ENCODE measurements at regions not wholly inside any gene's neighbourhood (a gene's known extent, or its start where the extent isn't known, plus 50 kb on each side); places are given as distances from the start of the nearest gene placed in this dataset.
"Not testable (repeated sequence)": the region's sequence is repeated elsewhere in the genome, so short reads cannot be mapped to it uniquely, and the experiment has no call there.

DNA sequence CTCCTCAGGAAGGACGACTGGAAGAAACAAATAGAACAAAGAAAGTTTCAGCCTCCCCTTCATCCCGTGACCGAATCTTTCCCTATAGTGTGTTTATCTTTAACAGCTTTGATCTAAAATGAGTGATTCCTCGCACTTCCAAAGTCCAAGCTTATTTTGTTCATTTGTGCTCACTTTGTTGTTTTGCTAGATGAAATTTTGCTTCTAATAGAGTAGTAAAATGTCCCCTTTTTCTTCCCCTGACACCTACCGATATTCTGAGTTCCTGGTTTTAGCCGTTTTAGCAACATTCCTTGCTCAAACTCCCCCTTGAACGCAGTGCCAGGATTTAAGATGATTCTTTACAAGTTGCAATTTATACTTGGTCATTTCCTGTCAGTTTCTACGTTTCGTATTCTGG is 204.2 kb downstream of the FGF9 start:
- DNase-seq (ENCODE audit: low read depth in 2 of 2): no peak

DNA sequence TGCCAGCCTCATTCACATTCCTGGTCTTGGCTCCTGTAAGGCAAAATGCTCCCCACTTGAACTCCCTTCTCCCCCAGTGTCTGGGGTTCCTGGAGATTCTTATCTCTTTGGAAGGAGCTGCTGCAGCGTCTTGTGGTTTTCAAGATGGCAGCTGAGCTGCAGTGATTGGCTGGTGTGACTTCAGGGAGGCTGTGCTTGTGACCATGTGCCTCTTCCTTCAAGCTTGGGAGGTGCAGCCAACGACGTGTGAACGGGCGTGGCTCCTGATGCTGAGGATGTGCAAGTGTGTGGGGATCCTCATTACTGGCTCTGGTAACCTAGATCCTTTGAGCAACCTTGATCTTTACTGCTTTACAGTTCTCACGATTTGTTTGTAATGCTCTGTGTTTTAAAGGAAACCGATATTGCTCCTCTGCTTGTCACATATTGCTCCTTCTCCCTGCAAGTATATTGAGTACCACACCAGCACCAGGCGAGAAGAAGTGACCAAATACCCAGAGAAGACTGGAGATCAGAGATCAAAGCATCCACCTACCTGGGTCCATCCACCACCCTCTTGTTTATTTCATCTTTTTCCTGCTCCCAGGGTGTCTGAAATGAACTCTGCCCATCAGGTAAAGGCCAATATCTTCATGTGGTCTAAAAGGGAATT is 208.5 kb downstream of the FGF9 start:
- DNase-seq (ENCODE audit: low read depth in 2 of 2): no peak

DNA sequence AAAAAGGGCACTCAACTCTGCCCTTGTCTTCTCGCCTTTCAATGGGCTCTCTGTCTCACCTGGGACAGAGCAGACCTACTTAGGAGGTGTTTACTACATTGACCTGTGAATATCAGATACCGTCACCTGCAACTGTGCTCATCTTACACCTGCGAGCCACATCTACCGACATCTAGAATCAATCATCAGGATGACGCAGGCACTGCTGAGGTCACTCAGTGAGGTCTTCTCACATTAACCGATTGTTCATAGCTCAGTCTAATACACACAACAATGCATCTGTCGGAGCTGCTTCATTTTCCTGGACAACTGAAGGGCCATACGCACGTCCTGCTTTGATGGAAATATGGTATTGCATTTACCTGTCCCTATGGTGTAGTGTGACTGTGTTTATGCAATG is 211.9 kb downstream of the FGF9 start:
- DNase-seq (ENCODE audit: low read depth in 2 of 2): no peak

GRCh38 chr13:21883713-21884112 is 212.8 kb downstream of the FGF9 start:
- DNase-seq (ENCODE audit: low read depth in 2 of 2): no peak

GRCh38 chr13:21884299-21884909 is 213.5 kb downstream of the FGF9 start:
- DNase-seq (ENCODE audit: low read depth in 2 of 2): no peak

DNA sequence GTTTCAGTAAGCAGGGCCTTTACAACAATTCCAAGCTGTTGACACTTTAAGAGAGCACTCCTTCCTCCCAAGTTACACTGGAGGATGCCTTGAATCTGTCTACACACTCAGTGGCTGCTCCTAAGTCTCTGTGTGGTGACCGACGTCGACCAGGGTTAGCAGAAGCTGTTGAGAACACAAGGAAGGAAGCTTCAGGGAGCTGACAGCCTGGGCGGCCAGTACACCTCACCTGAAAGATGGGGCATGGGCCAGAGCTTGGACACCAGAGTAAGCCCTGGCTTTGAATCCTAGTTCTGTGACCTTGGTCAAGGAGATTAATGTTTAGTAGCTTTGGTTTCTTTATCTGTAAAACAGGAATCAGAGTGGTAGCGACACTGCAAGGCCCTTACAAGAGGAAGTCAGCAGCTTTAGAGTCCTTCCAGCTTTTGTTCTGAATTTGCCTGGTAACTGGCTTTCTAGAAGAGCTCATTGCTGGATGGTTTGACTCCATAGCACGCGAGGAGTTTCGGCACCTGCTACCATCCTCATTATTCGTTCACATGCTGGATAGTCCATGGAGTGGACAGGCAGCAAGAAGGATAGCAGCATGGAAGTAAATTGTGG is 214.2 kb downstream of the FGF9 start:
- no peak for DNase-seq (ENCODE audit: low read depth in 2 of 2)

- no peak for DNase-seq (ENCODE audit: low read depth in 2 of 2)
Measured at GRCh38 chr13:21885714-21886224, 214.9 kb downstream of the FGF9 start.

- no peak for DNase-seq (ENCODE audit: low read depth in 2 of 2)
Measured at GRCh38 chr13:21889651-21890050, 218.8 kb downstream of the FGF9 start.

DNA sequence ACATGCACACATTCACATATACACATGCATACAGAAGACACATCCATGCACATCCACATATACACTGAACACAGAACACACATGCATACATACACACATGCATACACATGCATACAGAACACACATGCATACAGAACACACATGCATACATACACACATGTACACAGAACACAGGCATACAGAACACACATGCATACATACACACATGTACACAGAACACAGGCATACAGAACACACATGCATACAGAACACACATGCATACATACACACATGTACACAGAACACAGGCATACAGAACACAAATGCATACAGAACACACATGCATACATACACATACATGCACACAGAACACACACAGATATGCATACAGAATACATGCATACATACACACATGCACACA is 219.3 kb downstream of the FGF9 start:
- not testable (repeated sequence) for DNase-seq (ENCODE audit: low read depth in 2 of 2)

DNA sequence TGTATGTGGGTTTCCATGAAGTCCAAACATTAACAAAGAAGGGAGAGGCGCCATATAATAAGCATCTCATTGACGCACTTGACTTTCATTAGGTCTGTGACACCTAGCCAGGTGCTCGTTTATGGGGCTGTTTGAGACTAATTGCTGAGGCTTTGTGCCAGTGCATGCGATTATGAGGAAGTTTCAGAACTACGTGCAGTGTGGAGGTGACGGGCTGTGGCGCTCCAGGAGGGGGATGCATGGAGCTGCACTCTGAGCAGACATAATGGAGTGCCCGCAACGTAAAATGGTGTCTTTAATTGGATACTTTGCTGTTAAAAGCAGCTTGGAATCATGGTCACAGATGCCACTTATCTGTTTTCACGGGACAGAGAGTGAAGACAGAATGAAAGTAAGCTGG is 223.2 kb downstream of the FGF9 start:
- no peak for DNase-seq (ENCODE audit: low read depth in 2 of 2)

DNA sequence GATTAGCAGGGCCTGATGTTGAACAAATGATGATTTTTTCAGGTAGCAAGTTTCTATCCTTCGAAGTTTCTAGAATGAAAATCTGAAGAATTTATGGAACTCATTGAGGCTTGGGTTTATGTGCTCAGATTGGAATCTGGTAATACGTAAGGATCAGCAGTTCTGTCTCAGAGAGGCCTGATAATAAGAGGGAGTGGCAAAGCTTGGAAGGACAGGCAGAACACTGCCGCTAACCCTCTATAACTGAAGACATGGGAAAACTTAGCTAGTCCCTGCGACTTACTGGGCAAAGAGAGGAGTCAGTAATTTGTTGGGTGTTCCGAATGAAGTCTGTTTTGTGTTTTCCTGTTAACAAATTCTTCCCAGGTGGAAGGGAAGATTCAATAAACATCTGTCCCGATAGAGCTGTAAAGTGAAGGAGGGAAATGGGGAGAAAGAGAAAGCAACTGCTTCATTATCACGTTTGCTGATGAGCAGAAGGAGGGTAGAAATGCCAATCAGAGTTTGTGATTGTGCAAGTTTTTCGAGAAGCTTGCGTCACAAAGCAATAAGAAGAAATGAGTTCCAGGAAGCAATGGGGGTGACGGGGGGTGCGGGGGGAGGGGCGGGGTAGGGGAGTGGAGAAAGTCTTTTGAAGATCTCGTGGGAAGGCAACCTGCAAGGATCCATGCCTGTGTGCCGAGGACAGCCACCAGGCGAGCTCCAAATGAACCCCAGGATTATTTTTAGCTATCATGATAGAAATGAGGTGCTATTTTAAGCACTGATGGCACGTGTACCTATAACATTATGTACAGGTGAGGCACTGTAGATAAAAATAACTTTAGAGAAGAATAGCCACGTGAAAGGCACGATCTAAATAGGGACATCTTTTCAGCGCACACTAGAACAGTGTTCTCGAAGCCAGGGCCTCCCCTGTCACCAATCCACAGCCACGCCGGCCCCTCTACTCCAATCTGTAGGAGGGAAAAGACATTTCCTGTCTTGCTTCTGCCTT is 224.1 kb downstream of the FGF9 start:
- no peak for DNase-seq (ENCODE audit: low read depth in 2 of 2)

DNA sequence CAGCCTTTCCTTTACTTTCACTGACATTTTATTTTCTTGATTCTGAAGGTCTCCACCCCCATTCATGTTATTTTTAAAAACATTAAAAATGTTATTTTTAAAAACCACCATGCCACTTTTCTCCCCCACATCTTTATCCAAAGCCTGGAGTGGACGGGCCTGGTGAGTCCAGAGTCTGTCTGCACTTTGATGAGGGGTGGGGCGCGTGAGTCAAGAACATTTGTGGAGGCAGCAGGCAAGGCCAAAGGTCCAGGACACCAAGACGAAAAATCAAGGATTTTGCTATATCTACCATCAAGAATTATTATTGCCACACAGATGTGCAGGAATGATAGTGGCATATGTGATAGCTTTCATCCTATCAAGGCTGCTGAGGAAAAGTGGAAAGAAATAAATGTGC is 224.9 kb downstream of the FGF9 start:
- no peak for DNase-seq (ENCODE audit: low read depth in 2 of 2)

DNA sequence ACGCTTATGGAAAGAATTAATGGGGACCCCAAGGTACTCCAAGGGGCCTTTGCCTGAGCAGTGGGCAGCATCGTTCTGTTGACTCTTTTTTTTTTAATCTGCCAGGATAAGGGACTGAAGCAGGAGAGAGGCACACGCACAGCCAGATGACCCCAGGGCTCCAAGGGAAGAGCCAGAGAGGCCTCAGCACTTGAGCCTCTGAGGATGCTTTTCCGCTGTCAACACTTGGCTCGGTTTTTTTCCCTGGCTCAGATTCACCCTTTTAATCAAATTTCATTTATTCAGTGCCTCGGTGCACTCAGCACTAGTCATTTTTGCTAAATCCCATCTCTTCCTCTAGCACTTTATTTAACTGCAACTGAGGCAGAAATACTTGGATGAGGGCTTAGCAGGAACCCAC is 226.3 kb downstream of the FGF9 start:
- DNase-seq (ENCODE audit: low read depth in 2 of 2): no peak

GRCh38 chr13:21898459-21898858 is 227.6 kb downstream of the FGF9 start:
- no peak for DNase-seq (ENCODE audit: low read depth in 2 of 2)

DNA sequence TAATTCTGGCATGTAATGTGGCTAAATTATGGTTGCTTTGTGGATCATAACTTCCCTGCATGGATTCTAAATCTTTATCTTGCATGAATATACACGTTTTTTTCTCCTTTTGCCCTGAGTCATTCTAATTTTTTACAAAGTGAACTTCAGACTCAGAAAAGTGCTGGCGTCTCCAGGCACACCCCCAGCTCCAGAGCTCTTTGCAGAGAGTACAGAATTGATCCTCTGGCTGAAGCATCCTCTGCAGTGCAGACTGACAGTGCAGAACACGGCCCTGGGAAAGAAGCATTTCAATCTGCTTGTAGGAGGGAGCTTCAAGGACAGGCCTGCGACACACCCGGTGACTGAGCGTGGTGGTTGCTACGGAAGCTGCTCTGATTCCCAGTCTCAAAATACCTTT is 228.1 kb downstream of the FGF9 start:
- DNase-seq (ENCODE audit: low read depth in 2 of 2): no peak

- no peak for DNase-seq (ENCODE audit: low read depth in 2 of 2)
Measured at GRCh38 chr13:21901336-21901735, 230.5 kb downstream of the FGF9 start.

GRCh38 chr13:21901811-21902708 is 231.2 kb downstream of the FGF9 start:
- no peak for DNase-seq (ENCODE audit: low read depth in 2 of 2)

- DNase-seq (ENCODE audit: low read depth in 2 of 2): no peak
Measured at GRCh38 chr13:21902709-21903098, 231.8 kb downstream of the FGF9 start.

DNA sequence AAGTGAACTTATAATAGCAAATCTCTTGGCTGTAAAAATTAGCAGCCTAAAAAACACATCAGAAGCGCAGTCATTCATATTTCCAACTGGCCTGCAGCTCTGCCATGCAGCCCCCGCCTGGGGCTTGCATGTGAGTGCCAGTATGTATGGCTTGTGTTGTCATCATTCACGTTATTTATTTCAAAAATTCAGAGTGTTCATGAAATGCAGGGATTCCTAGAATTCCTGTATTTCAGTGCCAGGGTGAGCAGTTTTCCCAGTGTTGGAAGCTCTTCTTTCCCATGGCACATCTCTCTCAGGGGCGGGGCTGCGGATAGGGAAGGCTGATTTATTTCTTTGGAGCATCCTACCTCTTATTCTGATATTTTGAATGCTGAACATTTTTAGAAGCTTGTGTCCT is 234.6 kb downstream of the FGF9 start:
- no peak for DNase-seq (ENCODE audit: low read depth in 2 of 2)

DNA sequence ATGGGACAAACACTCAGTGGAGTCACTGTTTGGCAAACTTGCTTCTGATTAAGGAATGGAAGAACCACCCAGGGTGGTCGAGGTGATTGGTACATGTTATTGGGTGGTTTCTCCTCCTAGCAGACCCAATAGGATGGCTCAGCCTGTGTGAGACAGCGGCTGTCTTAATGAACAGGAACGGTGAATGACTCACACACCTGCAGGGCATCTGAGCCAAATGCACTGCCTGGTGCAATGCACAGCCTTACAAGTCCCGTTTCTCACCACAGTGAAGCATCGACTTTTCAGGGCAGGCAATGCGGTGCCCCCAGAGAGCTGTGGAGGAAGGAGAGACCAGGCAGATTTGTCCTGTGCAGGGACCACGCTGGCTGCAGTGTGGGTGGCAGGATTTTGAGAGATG is 238.5 kb downstream of the FGF9 start:
- no peak for DNase-seq (ENCODE audit: low read depth in 2 of 2)

- DNase-seq (ENCODE audit: low read depth in 2 of 2): no peak
Measured at GRCh38 chr13:21910546-21910945, 239.7 kb downstream of the FGF9 start.

Data from activated CD4-positive, alpha-beta T cell treated with anti-CD3 and anti-CD28 coated beads for 24 hours (primary cell).